Kidney epithelial cell (primary cell): ENCODE measurements at regions not wholly inside any gene's neighbourhood (a gene's known extent, or its start where the extent isn't known, plus 50 kb on each side); places are given as distances from the start of the nearest gene placed in this dataset.

Experiments
- DNase-seq: peaks from one replicate; pipeline ENCODE4 v3.0.0-alpha.2; 2010; ENCODE audit warnings: low read depth
- H3K27me3 ChIP-seq: 2 replicates; pipeline ENCODE4 v1.6.0; 2011; ENCODE audit warnings: low read length; ENCODE audit not compliant: control insufficient read depth, insufficient read depth
- H3K36me3 ChIP-seq: 2 replicates; pipeline ENCODE4 v1.5.1; 2011; ENCODE audit warnings: low read length; ENCODE audit not compliant: control insufficient read depth, insufficient read depth
- H3K4me3 ChIP-seq: 2 replicates; pipeline ENCODE4 v1.5.1; 2011; ENCODE audit warnings: low read depth, mild to moderate bottlenecking, control low read depth, low read length
- TF ChIP-seq, protein P1 (sequence below): IDR thresholded peaks from 2 replicates; pipeline ENCODE4 v1.5.1; 2011; ENCODE audit warnings: mild to moderate bottlenecking, moderate library complexity, low read length, control low read depth, inconsistent platforms; ENCODE audit not compliant: insufficient read depth, poor library complexity, severe bottlenecking

DNA sequence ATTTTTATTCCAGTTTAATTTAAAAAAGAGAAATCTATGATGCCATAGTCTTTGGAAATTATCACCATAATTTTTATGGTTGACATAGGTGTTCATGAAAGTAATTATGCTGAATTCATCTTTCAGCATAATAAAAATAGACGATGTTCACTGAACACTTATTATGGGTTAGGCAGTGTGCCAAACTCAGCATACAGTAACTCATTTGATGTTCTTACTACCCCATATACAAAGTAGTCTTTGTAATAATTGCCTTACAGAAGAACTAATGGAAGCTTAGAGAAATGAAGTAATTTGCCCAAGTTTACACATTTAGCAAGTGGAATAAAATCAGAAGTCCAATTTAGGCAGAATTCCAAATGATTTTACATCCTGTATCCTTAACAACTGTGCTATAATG, 852.2 kb upstream of the GOT2 start:
- no peak for DNase-seq
- no peak overlapping the region for H3K4me3 ChIP-seq
- TF ChIP-seq, protein P1, sequence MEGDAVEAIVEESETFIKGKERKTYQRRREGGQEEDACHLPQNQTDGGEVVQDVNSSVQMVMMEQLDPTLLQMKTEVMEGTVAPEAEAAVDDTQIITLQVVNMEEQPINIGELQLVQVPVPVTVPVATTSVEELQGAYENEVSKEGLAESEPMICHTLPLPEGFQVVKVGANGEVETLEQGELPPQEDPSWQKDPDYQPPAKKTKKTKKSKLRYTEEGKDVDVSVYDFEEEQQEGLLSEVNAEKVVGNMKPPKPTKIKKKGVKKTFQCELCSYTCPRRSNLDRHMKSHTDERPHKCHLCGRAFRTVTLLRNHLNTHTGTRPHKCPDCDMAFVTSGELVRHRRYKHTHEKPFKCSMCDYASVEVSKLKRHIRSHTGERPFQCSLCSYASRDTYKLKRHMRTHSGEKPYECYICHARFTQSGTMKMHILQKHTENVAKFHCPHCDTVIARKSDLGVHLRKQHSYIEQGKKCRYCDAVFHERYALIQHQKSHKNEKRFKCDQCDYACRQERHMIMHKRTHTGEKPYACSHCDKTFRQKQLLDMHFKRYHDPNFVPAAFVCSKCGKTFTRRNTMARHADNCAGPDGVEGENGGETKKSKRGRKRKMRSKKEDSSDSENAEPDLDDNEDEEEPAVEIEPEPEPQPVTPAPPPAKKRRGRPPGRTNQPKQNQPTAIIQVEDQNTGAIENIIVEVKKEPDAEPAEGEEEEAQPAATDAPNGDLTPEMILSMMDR, result no peak
- no peaks in the 10 kb centered on the region for H3K27me3 ChIP-seq
- no peaks in the 10 kb centered on the region for H3K36me3 ChIP-seq

DNA sequence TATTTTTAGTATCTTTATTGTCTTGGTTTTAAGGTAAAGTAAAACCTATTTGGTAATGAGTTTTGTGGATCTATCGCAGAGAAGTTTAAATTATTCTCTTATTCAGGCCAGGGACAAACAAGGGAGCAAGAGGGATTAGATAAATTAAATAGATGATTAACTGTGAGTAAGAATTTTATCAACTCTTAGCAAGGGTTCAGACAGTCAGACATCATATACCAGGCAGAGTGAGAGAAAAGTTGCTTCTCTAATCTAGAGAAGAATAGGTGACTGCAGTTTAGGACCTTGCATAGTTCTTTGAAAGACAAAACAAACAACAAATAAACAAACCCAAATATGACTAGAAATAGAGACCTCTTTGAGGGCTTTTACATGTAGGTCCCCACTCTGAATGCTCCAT, 840.2 kb upstream of the GOT2 start:
- H3K4me3 ChIP-seq, result no peak overlapping the region
- DNase-seq, result no peak
- no peaks in the 10 kb centered on the region for H3K36me3 ChIP-seq
- TF ChIP-seq, protein P1, result no peak
- no peaks in the 10 kb centered on the region for H3K27me3 ChIP-seq

DNA sequence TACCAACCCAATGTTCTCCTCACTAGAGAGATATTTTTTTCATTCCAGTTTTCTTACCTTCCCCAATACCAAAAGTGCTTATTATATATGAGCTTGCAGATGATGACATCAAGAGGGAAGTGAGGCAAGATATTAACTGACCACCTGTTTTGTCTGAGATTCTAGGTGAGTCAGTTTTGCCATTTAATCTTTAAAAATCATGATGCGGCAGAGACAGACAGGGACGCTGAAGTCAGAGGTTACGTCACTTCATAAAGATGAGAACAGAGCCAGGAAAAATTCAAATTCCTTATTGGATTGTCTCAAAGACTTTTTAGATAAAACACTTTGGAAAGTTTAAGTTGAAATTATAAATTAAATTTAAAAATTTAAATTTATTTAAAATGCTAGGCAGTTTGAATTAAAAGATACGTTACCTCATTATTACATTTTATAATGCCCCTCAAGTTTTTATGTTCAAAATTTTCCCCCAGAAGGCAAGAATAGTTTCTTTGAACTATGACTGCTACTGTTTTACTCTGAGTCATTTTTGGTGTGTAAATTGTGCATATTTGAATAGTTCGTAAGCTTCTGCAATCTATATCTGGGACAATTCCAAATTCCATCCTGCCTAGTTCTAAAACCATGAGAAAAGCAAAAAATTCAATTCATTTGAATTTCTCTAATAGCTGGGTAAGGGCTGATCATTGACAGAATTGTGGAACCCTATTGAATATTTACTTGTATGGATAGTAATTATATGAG, 839.6 kb upstream of the GOT2 start:
- TF ChIP-seq, protein P1, result no peak

DNA sequence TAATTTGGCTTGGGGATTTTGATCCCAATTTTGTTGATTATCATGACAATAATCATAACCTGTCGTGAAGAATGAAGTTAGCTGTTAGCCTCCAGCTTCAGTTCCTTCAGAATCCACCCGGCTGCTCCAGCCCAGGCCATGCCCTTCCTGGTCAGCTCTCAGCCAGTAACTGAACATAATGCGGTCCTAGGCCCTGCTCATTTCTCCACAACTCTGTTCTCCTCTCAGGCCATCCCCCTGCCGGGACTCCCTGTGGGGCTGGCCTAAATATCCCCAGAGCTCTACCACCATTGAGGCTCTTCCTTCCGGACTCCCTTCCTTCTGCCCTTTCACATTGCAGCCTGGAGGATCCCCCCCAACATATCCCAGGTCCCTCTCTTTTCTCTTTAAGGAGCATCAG, 833.4 kb upstream of the GOT2 start:
- TF ChIP-seq, protein P1, result no peak

More for the DNA sequence above, 839.6 kb upstream of the GOT2 start:
- no peak overlapping the region for H3K4me3 ChIP-seq
- DNase-seq, result no peak
- no peaks in the 10 kb centered on the region for H3K36me3 ChIP-seq
- no peaks in the 10 kb centered on the region for H3K27me3 ChIP-seq

DNA sequence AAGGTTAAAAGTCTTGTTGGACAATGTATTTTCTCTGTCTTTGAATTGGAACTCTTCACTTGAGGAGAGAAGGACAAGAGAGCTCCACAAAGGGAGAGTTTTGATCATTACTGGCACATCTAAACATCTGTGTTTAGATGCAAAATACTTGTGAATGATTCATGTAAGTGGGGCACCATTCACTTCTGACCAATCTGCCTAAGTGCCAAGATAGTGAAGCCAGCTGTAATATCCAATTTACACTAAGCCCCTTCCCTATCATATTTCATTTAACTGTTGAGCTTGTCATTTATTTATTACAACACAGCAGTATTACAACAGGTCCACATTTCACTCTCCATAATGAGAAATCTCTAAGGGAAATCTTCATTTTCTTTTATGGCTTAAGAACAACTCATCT, 832.3 kb upstream of the GOT2 start:
- DNase-seq, result no peak
- Histone ChIP-seq H3K36me3 (no peaks in the 10 kb centered on the region), H3K27me3 (no peaks in the 10 kb centered on the region), H3K4me3 (no peak overlapping the region)
- TF ChIP-seq, protein P1, result no peak

More for the DNA sequence above, 833.4 kb upstream of the GOT2 start:
- no peaks in the 10 kb centered on the region for H3K36me3 ChIP-seq
- H3K27me3 ChIP-seq, result no peaks in the 10 kb centered on the region
- DNase-seq, result no peak
- no peak overlapping the region for H3K4me3 ChIP-seq

DNA sequence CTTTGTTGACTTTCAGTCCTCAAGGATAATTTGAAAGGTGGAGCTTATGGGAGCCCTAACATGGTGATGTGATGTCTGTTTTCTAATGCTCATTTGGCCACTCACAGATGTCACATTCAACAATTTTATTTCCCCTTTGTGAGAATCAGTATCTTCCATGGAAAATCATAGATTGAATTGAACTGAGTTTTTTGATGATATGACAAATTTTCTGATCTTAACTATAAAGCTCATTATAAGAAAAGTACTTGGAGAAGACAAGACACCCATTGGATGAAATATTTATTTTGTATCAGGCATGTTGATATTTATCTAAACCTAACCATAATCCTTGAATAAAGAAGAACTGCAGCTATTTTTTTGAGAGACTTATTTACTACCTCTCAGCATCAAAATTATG, 824.6 kb upstream of the GOT2 start:
- no peak for DNase-seq
- TF ChIP-seq, protein P1, result no peak
- Histone ChIP-seq H3K27me3 (no peaks in the 10 kb centered on the region), H3K36me3 (no peaks in the 10 kb centered on the region), H3K4me3 (no peak overlapping the region)
